Small intestine (tissue), 7 donors: ENCODE measurements at regions not wholly inside any gene's neighbourhood (a gene's known extent, or its start where the extent isn't known, plus 50 kb on each side); places are given as distances from the start of the nearest gene placed in this dataset.

ENCODE experiments used
- DNase-seq, 2 donors: peaks; one replicate each; pipeline versions ENCODE4 v3.0.0 to v3.0.0-alpha.2; 2013
- FAIRE-seq: peaks from 2 replicates; lab custom pipeline; 2012; peaks lifted over from hg19 to GRCh38; lab: Jason Lieb, UNC
- H3K27ac ChIP-seq, 3 donors: one replicate each; pipeline ENCODE4 v1.5.1; 2013; ENCODE audit warnings: low read length in 2 of 3, mild to moderate bottlenecking in 2 of 3, control low read depth in 1 of 3, inconsistent platforms in 1 of 3, low read depth in 1 of 3, moderate library complexity in 1 of 3
- H3K27me3 ChIP-seq, 3 donors: one replicate each; pipeline ENCODE4 v1.6.1; 2013; ENCODE audit warnings: low read length in 3 of 3, inconsistent platforms in 1 of 3; ENCODE audit not compliant: control insufficient read depth in 3 of 3, insufficient read depth in 3 of 3
- H3K36me3 ChIP-seq, 3 donors: one replicate each; pipeline ENCODE4 v1.6.1; 2013; ENCODE audit warnings: low read length in 3 of 3, inconsistent platforms in 1 of 3, low read depth in 1 of 3, mild to moderate bottlenecking in 1 of 3, moderate library complexity in 1 of 3; ENCODE audit not compliant: control insufficient read depth in 3 of 3, insufficient read depth in 2 of 3
- H3K4me1 ChIP-seq, 3 donors: one replicate each; pipeline ENCODE4 v1.6.1; 2013; ENCODE audit warnings: low read length in 2 of 3, inconsistent platforms in 1 of 3, low read depth in 1 of 3, mild to moderate bottlenecking in 1 of 3, moderate library complexity in 1 of 3; ENCODE audit not compliant: control insufficient read depth in 3 of 3, insufficient read depth in 2 of 3
- H3K4me3 ChIP-seq, 3 donors: one replicate each; pipeline ENCODE4 v1.5.1; 2013; ENCODE audit warnings: low read length in 3 of 3, control low read depth in 1 of 3, inconsistent platforms in 1 of 3, low read depth in 1 of 3, mild to moderate bottlenecking in 1 of 3, moderate library complexity in 1 of 3
- H3K9me3 ChIP-seq, 2 donors: one replicate each; pipeline ENCODE4 v1.6.1; 2013; ENCODE audit warnings: low read depth in 1 of 2, low read length in 1 of 2; ENCODE audit not compliant: control insufficient read depth in 2 of 2, insufficient read depth in 1 of 2
- WGBS, 3 donors: extraction: QIAGEN DNeasy Blood & Tissue Kit; methylation state at CpG; one replicate each; pipeline ENCODE4 v1.1.7; 2013; 5-methylcytosine and 5-hydroxymethylcytosine counted together
- donor health status: healthy with polysubstance abuse.
- donor health status: control.
- donor health status: control.
- donor health status: Bipolar disorder and iron deficiency.
- donor health status: healthy.

GRCh38 chr20:6705106-6705766, 62.2 kb upstream of the BMP2 start:
- Histone ChIP-seq H3K27ac (peak overlapping the region; percentile 29 to 95 (median 81)), H3K36me3 (no peaks in the 10 kb centered on the region), H3K27me3 (no peaks in the 10 kb centered on the region), H3K9me3 (no peaks in the 10 kb centered on the region), H3K4me3 (no peak overlapping the region), H3K4me1 (peaks cover 6 to 92% (median 11%) of the 10 kb centered on the region in 3 donors)
- WGBS, 3 donors = 67 to 73% (median 67%) methylated on average over 6 of the region's 6 CpGs
- FAIRE-seq (no peak), DNase-seq (peak in 1 of 2 donors; percentile 28)

- FAIRE-seq (no peak), DNase-seq (peak; percentile 71 to 81)
- no peaks in the 10 kb centered on the region for H3K27me3 ChIP-seq
- no peaks in the 10 kb centered on the region for H3K36me3 ChIP-seq
- H3K27ac ChIP-seq = peak overlapping the region; percentile 81 to 95 (median 90)
- no peaks in the 10 kb centered on the region for H3K9me3 ChIP-seq
- 26 to 52% (median 29%) methylated on average over 6 of the region's 6 CpGs for WGBS, 3 donors
- H3K4me1 ChIP-seq = peaks cover 6 to 88% (median 14%) of the 10 kb centered on the region in 3 donors
- no peak overlapping the region for H3K4me3 ChIP-seq
Observed at GRCh38 chr20:6704132-6704861, 63.2 kb upstream of the BMP2 start.

- peaks cover 6 to 82% (median 14%) of the 10 kb centered on the region in 3 donors for H3K4me1 ChIP-seq
- no peak for FAIRE-seq
Observed at GRCh38 chr20:6703656-6704055, 63.8 kb upstream of the BMP2 start.

GRCh38 chr20:6703047-6703446, 64.4 kb upstream of the BMP2 start:
- peak in 1 of 2 donors; percentile 43 for DNase-seq
- no peaks in the 10 kb centered on the region for H3K36me3 ChIP-seq
- 26 to 70% (median 46%) methylated on average over 3 of the region's 3 CpGs for WGBS, 3 donors
- no peak overlapping the region for H3K4me3 ChIP-seq
- H3K27ac ChIP-seq = peak overlapping the region; percentile 42 to 95 (median 81)
- no peaks in the 10 kb centered on the region for H3K9me3 ChIP-seq
- no peaks in the 10 kb centered on the region for H3K27me3 ChIP-seq
- no peak for FAIRE-seq
- H3K4me1 ChIP-seq = peaks cover 3 to 82% (median 15%) of the 10 kb centered on the region in 3 donors

More at GRCh38 chr20:6703656-6704055, 63.8 kb upstream of the BMP2 start:
- Histone ChIP-seq H3K9me3 (no peaks in the 10 kb centered on the region), H3K4me3 (no peak overlapping the region), H3K36me3 (no peaks in the 10 kb centered on the region), H3K27me3 (no peaks in the 10 kb centered on the region), H3K27ac (peak overlapping the region; percentile 81 to 95 (median 90))
- DNase-seq = peak in 1 of 2 donors; percentile 89

GRCh38 chr20:6702144-6702543, 65.3 kb upstream of the BMP2 start:
- Histone ChIP-seq H3K36me3 (no peaks in the 10 kb centered on the region), H3K9me3 (no peaks in the 10 kb centered on the region), H3K4me1 (peaks cover 3 to 82% (median 16%) of the 10 kb centered on the region in 3 donors), H3K27ac (peak overlapping the region in 1 of 3 donors; percentile 95), H3K4me3 (no peak overlapping the region), H3K27me3 (no peaks in the 10 kb centered on the region)
- FAIRE-seq = no peak
- DNase-seq = no peak

- FAIRE-seq (no peak), DNase-seq (no peak)
- no peaks in the 10 kb centered on the region for H3K36me3 ChIP-seq
- peaks cover 3 to 71% (median 17%) of the 10 kb centered on the region in 3 donors for H3K4me1 ChIP-seq
- no peak overlapping the region for H3K4me3 ChIP-seq
- no peaks in the 10 kb centered on the region for H3K9me3 ChIP-seq
- H3K27ac ChIP-seq = peak overlapping the region in 1 of 3 donors; percentile 95
- 61 to 89% (median 73%) methylated on average over 11 of the region's 11 CpGs for WGBS, 3 donors
- H3K27me3 ChIP-seq = no peaks in the 10 kb centered on the region
Observed at GRCh38 chr20:6700563-6701329, 66.7 kb upstream of the BMP2 start.

GRCh38 chr20:6699921-6700562, 67.4 kb upstream of the BMP2 start:
- H3K4me3 ChIP-seq = no peak overlapping the region
- DNase-seq = no peak
- H3K27ac ChIP-seq = peak overlapping the region in 1 of 3 donors; percentile 7
- no peaks in the 10 kb centered on the region for H3K36me3 ChIP-seq
- 60 to 68% (median 61%) methylated on average over 3 of the region's 3 CpGs for WGBS, 3 donors
- no peak for FAIRE-seq
- peaks cover 3 to 64% (median 11%) of the 10 kb centered on the region in 3 donors for H3K4me1 ChIP-seq
- H3K9me3 ChIP-seq = no peaks in the 10 kb centered on the region
- no peaks in the 10 kb centered on the region for H3K27me3 ChIP-seq

- Histone ChIP-seq H3K36me3 (no peaks in the 10 kb centered on the region), H3K4me3 (no peak overlapping the region), H3K9me3 (no peaks in the 10 kb centered on the region), H3K4me1 (peaks cover 3 to 52% (median 11%) of the 10 kb centered on the region in 3 donors), H3K27me3 (no peaks in the 10 kb centered on the region), H3K27ac (peak overlapping the region in 1 of 3 donors; percentile 66)
- no peak for DNase-seq
- no peak for FAIRE-seq
- 91 to 92% (median 92%) methylated on average over 4 of the region's 4 CpGs for WGBS, 3 donors
Observed at GRCh38 chr20:6698723-6699122, 68.8 kb upstream of the BMP2 start.
